ENCODE measurements at regions not wholly inside any gene's neighbourhood (a gene's known extent, or its start where the extent isn't known, plus 50 kb on each side); places are given as distances from the start of the nearest gene placed in this dataset.
"Not testable (repeated sequence)": the region's sequence is repeated elsewhere in the genome, so short reads cannot be mapped to it uniquely, and the experiment has no call there.

- DNase-seq: no peak
- TF ChIP-seq GATA1 (IDR thresholded peaks at IDR 0.05; ENCODE audit: low read depth, low read length) (no peak), POLR2A (IDR thresholded peaks at IDR 0.05; ENCODE audit: low read length) (no peak)
Measured at GRCh38 chr6:11854408-11855165, 76.0 kb upstream of the ADTRP start.

DNA sequence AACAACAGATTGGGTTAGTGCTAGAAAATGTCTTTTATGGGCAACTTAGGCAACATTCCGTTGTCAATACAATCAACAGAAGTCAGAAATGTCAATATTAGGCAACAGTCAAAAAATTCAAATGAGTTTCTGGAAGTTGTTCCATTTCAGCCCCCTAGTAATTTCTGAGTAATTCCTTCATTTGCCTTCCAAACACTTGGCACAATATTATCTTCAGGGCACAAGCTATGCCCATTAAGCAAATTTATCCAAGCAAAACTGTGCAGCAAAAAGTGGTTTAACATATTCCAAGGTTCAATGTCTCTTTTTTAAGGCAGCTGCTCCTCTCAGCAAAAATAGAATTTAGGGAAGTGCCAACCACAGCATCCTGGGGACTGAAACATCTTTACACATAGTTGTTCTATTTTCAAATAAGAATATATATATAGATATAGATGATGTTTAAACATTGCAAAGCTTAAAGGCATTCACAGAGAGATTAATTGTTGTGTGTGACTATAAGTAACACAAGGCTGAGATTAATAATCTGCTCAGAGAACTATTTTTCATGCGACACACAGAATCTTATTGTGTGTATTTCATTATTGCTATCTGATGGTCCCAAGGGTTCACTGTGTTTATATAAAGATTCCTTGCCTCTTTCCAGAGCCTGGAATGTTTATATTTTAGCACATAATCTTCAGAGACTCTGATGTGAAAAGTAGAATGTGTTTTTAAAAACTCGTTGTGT, 75.2 kb upstream of the ADTRP start:
- DNase-seq: no peak
- no peak for TF ChIP-seq GATA1 (IDR thresholded peaks at IDR 0.05; ENCODE audit: low read depth, low read length)
- no peak for TF ChIP-seq POLR2A (IDR thresholded peaks at IDR 0.05; ENCODE audit: low read length)

DNA sequence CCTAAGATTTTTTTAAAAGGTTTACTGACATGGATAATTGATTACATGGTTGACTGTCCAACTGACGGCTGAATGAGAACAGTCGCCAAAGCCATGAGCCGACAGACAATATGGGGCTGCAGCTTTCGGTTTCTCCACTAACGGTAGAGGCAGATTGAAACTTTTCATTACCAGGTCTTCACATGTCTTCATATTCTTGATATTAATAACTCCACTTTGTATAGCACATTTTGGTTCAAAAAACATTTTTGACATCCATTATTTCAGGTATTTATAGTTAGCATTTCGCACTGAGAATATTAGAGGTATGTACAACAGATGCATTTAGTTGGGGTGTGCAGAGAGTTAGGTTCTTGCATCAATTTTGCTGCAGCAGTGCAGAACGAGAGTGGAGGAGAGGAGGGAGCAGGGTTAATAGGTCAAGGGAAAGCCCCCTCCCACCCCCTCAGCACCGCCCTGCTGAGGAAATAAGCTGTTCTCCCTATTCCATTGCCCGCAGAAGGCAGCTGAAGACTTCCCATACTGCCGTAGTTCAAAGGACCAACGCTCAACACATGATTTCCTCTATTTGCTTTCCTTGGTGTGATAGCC, 73.6 kb upstream of the ADTRP start:
- no peak for DNase-seq
- TF ChIP-seq GATA1 (IDR thresholded peaks at IDR 0.05; ENCODE audit: low read depth, low read length): no peak
- TF ChIP-seq POLR2A (IDR thresholded peaks at IDR 0.05; ENCODE audit: low read length): no peak

GRCh38 chr6:11851387-11851786, 72.8 kb upstream of the ADTRP start:
- DNase-seq: no peak
- TF ChIP-seq POLR2A (IDR thresholded peaks at IDR 0.05; ENCODE audit: low read length): no peak
- TF ChIP-seq GATA1 (IDR thresholded peaks at IDR 0.05; ENCODE audit: low read depth, low read length): no peak

GRCh38 chr6:11848852-11849731, 70.5 kb upstream of the ADTRP start:
- peak in 1 of 2 experiments; percentile 21 for DNase-seq
- no peak for TF ChIP-seq POLR2A (IDR thresholded peaks at IDR 0.05; ENCODE audit: low read length)
- no peak for TF ChIP-seq GATA1 (IDR thresholded peaks at IDR 0.05; ENCODE audit: low read depth, low read length)

- no peak for TF ChIP-seq GATA1 (IDR thresholded peaks at IDR 0.05; ENCODE audit: low read depth, low read length)
- no peak for TF ChIP-seq POLR2A (IDR thresholded peaks at IDR 0.05; ENCODE audit: low read length)
- DNase-seq: no peak
Measured at GRCh38 chr6:11848346-11848651, 69.7 kb upstream of the ADTRP start.

- TF ChIP-seq GATA1 (IDR thresholded peaks at IDR 0.05; ENCODE audit: low read depth, low read length) (no peak), POLR2A (IDR thresholded peaks at IDR 0.05; ENCODE audit: low read length) (no peak)
- DNase-seq: no peak
Measured at GRCh38 chr6:11847515-11848345, 69.1 kb upstream of the ADTRP start.

DNA sequence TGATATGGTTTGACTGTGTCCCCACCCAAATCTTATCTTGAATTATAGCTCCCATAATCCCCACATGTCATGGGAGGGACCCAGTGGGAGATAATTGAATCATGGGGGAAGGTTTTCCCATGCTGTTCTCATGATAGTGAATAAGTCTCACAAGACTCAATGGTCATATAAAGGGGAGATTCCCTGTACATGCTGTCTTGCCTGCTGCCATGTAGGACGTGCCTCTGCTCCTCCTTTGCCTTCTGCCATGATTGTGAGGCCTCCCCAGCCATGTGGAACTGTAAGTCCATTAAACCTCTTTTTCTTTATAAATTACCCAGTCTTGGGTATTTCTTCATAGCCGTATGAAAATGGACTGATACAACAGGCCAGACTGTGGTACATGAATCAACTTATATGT, 68.5 kb upstream of the ADTRP start:
- not testable (repeated sequence) for DNase-seq

DNA sequence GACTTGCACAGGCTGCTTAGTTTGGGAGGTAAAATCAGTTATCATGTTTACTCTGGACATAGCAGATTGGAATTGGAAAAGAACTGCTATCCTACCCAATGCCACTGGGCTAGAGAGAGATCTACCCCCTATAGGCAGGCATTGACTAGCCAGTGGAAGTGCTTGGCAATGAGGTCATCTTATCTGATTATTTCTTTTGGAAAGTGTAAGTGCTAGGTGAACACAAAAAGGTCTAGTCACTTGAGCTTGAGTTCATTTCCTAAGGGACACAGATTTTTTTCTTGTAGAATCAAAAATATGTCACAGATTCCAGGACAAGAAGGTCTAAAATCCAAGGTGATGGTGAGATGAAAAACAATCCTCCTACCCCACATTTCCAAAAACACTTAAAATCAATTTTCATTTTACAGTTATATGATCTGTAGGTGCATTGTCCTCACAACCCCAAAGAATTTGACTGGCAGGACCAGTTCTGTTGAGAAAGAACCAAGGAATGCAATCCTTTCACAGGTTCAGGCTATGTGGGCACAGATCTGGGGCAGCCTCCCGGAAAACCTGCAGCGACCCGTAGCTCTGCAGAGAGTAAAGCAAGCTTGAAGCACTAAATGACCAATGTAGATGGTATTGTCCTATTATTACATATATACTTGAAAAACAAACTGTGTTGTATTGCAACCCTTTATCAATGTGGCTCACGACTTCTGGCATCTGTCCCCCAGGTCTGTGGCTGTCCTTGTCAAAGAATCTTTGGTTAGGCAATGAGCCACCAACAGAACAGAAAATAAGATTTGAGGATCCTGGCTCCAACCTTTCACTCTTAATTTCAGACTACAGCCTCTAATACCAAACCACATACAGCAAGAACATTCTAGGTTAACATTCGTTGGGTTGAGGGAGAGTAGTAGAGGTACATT, 67.3 kb upstream of the ADTRP start:
- TF ChIP-seq GATA1 (IDR thresholded peaks at IDR 0.05; ENCODE audit: low read depth, low read length) (no peak), POLR2A (IDR thresholded peaks at IDR 0.05; ENCODE audit: low read length) (no peak)
- DNase-seq: no peak

DNA sequence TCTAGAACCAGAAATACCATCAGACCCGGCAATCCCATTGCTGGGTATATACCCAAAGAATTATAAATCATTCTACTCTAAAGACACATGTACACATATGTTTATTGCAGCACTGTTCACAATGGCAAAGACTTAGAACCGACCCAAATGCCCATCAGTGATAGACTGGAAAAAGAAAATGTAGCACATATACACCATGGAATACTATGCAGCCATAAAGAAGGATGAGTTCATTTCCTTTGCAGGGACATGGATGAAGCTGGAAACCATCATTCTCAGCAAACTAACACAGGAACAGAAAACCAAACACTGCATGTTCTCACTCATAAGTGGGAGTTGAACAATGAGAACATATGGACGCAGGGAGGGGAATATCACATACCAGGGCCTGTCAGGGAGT, 64.2 kb upstream of the ADTRP start:
- DNase-seq: not testable (repeated sequence)

- TF ChIP-seq POLR2A (IDR thresholded peaks at IDR 0.05; ENCODE audit: low read length) (no peak), GATA1 (IDR thresholded peaks at IDR 0.05; ENCODE audit: low read depth, low read length) (no peak)
- no peak for DNase-seq
Measured at GRCh38 chr6:11835065-11835464, 56.5 kb upstream of the ADTRP start.

Data from erythroblast (primary cell).